CD4-positive, alpha-beta T cell (primary cell): ENCODE measurements at regions not wholly inside any gene's neighbourhood (a gene's known extent, or its start where the extent isn't known, plus 50 kb on each side); places are given as distances from the start of the nearest gene placed in this dataset.

ENCODE experiments used
- ATAC-seq: fragments of 200-7000 bp; cut with Tn5 transposase; one replicate; pipeline ENCODE4 v1.10.0; 2022; ENCODE audit warnings: mild to moderate bottlenecking; ENCODE audit not compliant: poor library complexity
- CTCF ChIA-PET: fragments of 350-600 bp; sonication (Branson Sonifier 250); formaldehyde crosslinking; loops from one replicate; lab custom pipeline; 2021; ENCODE audit warnings: antibody characterized with exemption, inconsistent platforms; lab: Charles Lee
- POLR2A ChIA-PET: fragments of 350-600 bp; sonication (Branson Sonifier 250); formaldehyde crosslinking; loops from one replicate; lab custom pipeline; 2021; ENCODE audit warnings: antibody characterized with exemption, inconsistent platforms; lab: Charles Lee
- DNase-seq, 14 experiments: peaks; one replicate each; pipeline ENCODE4 v3.0.0-alpha.2; 2013 to 2020; ENCODE audit warnings: mixed read lengths in 2 of 14
- H3K27ac ChIP-seq, 2 donors: one replicate each; pipeline versions ENCODE4 v1.5.1 to v1.7.0; 2013; ENCODE audit warnings: low read length in 2 of 2, low read depth in 1 of 2, mild to moderate bottlenecking in 1 of 2
- H3K27me3 ChIP-seq, 2 experiments: 1 replicate in 1 of 2; 2 replicates in 1 of 2; pipeline versions ENCODE4 v1.6.1 to v1.7.0; 2013; ENCODE audit warnings: low read length in 2 of 2, control low read depth in 1 of 2, mild to moderate bottlenecking in 1 of 2, moderate library complexity in 1 of 2; ENCODE audit not compliant: insufficient read depth in 2 of 2, control insufficient read depth in 1 of 2
- H3K36me3 ChIP-seq: one replicate; pipeline ENCODE4 v1.6.1; 2013; ENCODE audit warnings: low read length, control low read depth; ENCODE audit not compliant: insufficient read depth
- H3K4me1 ChIP-seq: one replicate; pipeline ENCODE4 v1.6.1; 2013; ENCODE audit warnings: low read length, control low read depth; ENCODE audit not compliant: insufficient read depth
- H3K4me3 ChIP-seq: one replicate; pipeline ENCODE4 v1.5.1; 2013; ENCODE audit warnings: mild to moderate bottlenecking, low read length, moderate library complexity
- H3K9me3 ChIP-seq, 2 experiments: 1 replicate in 1 of 2; 2 replicates in 1 of 2; pipeline versions ENCODE4 v1.6.1 to v1.7.0; 2013; ENCODE audit warnings: low read length in 2 of 2, mild to moderate bottlenecking in 2 of 2, control low read depth in 1 of 2, moderate library complexity in 1 of 2; ENCODE audit not compliant: control insufficient read depth in 1 of 2, insufficient read depth in 1 of 2
- H3K27ac Mint-ChIP-seq: one replicate; pipeline ENCODE4 v1.8.0; 2020; ENCODE audit warnings: mixed read lengths
- H3K27me3 Mint-ChIP-seq: one replicate; pipeline ENCODE4 v1.8.0; 2021; ENCODE audit warnings: mixed read lengths
- H3K36me3 Mint-ChIP-seq: one replicate; pipeline ENCODE4 v1.8.0; 2021; ENCODE audit warnings: low read depth, mixed read lengths
- H3K4me1 Mint-ChIP-seq: one replicate; pipeline ENCODE4 v1.8.0; 2021; ENCODE audit warnings: low read depth, mixed read lengths
- H3K4me3 Mint-ChIP-seq: one replicate; pipeline ENCODE4 v1.8.0; 2020; ENCODE audit warnings: mild to moderate bottlenecking, mixed read lengths
- H3K9me3 Mint-ChIP-seq: one replicate; pipeline ENCODE4 v1.8.0; 2020; ENCODE audit warnings: mixed read lengths
- intact Hi-C, 2 experiments: fragments of 100-400 bp; cut with DNase I in 1 of 2; cut with micrococcal nuclease in 1 of 2; formaldehyde crosslinking; loops; one replicate each; pipeline versions ENCODE4 v1.15.1 to v1.9.0; 2023 to 2025; cut with DNase I, micrococcal nuclease
- TF ChIP-seq, protein P1 (sequence below): fragments of 200-600 bp; IDR thresholded peaks from one replicate; pipeline ENCODE4 v1.8.0; 2022; ENCODE audit warnings: antibody characterized with exemption, mild to moderate bottlenecking

DNA sequence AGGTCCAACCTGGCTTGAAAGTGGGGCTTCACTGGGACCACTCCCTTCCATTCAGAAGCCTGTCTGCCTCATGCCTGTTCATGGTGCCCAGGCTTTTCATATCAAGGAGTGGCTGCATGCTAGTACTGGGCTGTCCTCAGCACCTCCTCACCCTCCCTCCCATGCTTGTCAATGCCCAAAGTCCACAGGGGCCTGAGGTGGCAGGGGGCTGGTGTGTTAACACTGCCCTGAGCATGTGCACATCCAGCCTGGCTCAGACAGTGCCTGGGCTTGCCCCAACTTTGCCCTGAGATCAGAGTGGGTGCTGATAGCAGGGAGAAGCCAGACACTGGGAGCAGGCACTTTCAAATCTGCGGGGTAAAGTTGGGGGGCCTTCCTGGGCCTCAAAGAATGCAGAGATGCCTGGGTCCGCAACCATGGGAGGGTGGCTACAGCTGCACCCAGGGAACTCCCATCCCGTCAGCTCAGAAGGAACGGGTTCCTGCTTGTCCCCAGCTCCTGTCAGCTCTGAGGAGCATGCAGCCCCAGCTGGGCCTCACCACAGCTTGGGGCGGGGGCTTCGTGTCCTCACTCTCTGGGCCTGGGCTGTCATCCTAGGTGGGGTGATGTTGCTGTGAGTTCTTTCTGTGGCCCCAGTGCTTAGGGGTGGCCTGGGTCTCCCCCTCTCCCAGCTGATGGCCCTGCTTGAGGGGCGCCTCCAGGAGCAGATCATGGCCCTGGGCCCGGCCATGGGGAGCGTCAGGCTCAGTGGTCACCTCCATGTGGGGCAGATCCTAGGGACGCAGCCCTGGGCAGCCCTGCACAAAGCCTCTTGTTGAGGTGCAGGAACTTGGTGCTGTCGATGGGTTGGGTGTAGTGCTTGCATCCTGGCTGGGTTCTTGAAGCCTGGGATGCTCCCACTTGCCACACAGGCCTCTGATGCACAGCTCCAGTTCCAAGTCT, 830.6 kb upstream of the SLITRK5 start:
- no peak overlapping the region for H3K4me3 ChIP-seq
- ATAC-seq: no peak
- H3K36me3 ChIP-seq: no peaks in the 10 kb centered on the region
- no peaks in the 10 kb centered on the region for H3K27me3 Mint-ChIP-seq
- no peaks in the 10 kb centered on the region for H3K27me3 ChIP-seq
- H3K9me3 ChIP-seq: peaks cover 0 to 29% of the 10 kb centered on the region in 2 experiments
- no peak for DNase-seq
- H3K4me1 ChIP-seq: no peaks in the 10 kb centered on the region
- no peak overlapping the region for H3K27ac Mint-ChIP-seq
- no peak overlapping the region for H3K4me3 Mint-ChIP-seq
- intact Hi-C loops: no loop called here
- H3K9me3 Mint-ChIP-seq: peaks cover 3% of the 10 kb centered on the region
- TF ChIP-seq, protein P1, sequence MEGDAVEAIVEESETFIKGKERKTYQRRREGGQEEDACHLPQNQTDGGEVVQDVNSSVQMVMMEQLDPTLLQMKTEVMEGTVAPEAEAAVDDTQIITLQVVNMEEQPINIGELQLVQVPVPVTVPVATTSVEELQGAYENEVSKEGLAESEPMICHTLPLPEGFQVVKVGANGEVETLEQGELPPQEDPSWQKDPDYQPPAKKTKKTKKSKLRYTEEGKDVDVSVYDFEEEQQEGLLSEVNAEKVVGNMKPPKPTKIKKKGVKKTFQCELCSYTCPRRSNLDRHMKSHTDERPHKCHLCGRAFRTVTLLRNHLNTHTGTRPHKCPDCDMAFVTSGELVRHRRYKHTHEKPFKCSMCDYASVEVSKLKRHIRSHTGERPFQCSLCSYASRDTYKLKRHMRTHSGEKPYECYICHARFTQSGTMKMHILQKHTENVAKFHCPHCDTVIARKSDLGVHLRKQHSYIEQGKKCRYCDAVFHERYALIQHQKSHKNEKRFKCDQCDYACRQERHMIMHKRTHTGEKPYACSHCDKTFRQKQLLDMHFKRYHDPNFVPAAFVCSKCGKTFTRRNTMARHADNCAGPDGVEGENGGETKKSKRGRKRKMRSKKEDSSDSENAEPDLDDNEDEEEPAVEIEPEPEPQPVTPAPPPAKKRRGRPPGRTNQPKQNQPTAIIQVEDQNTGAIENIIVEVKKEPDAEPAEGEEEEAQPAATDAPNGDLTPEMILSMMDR: no peak
- ChIA-PET CTCF (no interaction called here), POLR2A (no interaction called here)
- no peaks in the 10 kb centered on the region for H3K4me1 Mint-ChIP-seq
- no peaks in the 10 kb centered on the region for H3K36me3 Mint-ChIP-seq
- H3K27ac ChIP-seq: no peak overlapping the region

DNA sequence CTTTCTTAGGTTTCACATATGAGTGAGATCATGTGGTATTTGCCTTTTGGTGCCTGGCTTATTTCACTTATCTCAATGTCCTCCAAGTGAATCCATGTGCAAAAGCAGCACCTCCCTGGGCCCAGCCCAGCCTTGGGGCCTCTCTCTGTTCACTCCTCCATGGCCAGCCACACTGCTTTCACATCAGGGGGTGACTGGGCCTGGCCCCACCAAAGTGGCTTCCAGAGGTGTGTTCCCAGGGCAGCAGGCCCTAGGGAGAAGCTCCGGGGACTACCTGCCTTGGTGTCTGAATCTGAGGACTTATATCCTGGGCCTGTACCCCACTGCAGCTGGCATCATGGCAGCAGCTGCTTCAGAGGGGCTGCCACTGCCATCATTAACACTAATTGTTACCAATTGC, 829.9 kb upstream of the SLITRK5 start:
- H3K36me3 Mint-ChIP-seq: no peaks in the 10 kb centered on the region
- no peaks in the 10 kb centered on the region for H3K4me1 ChIP-seq
- CTCF ChIA-PET: no interaction called here
- no peaks in the 10 kb centered on the region for H3K36me3 ChIP-seq
- H3K27me3 ChIP-seq: no peaks in the 10 kb centered on the region
- no peaks in the 10 kb centered on the region for H3K4me1 Mint-ChIP-seq
- TF ChIP-seq, protein P1: no peak
- H3K9me3 ChIP-seq: peaks cover 0 to 29% of the 10 kb centered on the region in 2 experiments
- H3K4me3 Mint-ChIP-seq: no peak overlapping the region
- DNase-seq (no peak), ATAC-seq (no peak)
- H3K27ac Mint-ChIP-seq: no peak overlapping the region
- POLR2A ChIA-PET: no interaction called here
- peaks cover 3% of the 10 kb centered on the region for H3K9me3 Mint-ChIP-seq
- H3K27ac ChIP-seq: no peak overlapping the region
- intact Hi-C loops: no loop called here
- H3K27me3 Mint-ChIP-seq: no peaks in the 10 kb centered on the region
- H3K4me3 ChIP-seq: no peak overlapping the region

DNA sequence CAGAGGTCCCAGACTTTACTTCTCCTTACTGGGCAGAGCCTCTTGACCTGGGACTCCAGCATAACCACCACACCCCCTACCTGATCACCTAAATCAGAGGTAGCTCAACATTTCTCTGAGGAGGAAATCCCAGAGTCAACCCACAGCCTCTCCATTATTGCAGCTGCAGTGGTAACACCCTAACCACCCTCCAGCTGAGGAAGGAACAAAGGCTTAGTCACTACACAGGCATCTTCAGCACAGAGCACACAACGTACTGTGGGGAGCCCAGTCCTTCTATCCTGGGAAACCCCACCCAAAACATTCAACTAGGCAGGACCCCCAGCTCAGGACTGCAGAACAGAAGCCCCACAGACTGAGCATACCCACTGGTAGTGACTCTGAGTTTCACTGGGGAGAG, 824.7 kb upstream of the SLITRK5 start:
- no peaks in the 10 kb centered on the region for H3K36me3 Mint-ChIP-seq
- no peaks in the 10 kb centered on the region for H3K27me3 Mint-ChIP-seq
- ChIA-PET CTCF (no interaction called here), POLR2A (no interaction called here)
- no peak for ATAC-seq
- no peaks in the 10 kb centered on the region for H3K4me1 Mint-ChIP-seq
- intact Hi-C loops: no loop called here
- no peak overlapping the region for H3K27ac Mint-ChIP-seq
- Histone ChIP-seq H3K4me1 (no peaks in the 10 kb centered on the region), H3K27me3 (no peaks in the 10 kb centered on the region), H3K4me3 (no peak overlapping the region), H3K27ac (no peak overlapping the region), H3K36me3 (no peaks in the 10 kb centered on the region), H3K9me3 (peaks cover 0 to 12% of the 10 kb centered on the region in 2 experiments)
- H3K9me3 Mint-ChIP-seq: peaks cover 5% of the 10 kb centered on the region
- TF ChIP-seq, protein P1: no peak
- DNase-seq: no peak
- no peak overlapping the region for H3K4me3 Mint-ChIP-seq
